22Rv1 (cell line): ENCODE measurements at regions not wholly inside any gene's neighbourhood (a gene's known extent, or its start where the extent isn't known, plus 50 kb on each side); places are given as distances from the start of the nearest gene placed in this dataset.

Experiments
- H3K27ac ChIP-seq: fragments of 450-650 bp; 2 replicates; pipeline ENCODE4 v1.5.1; 2017
- CTCF ChIP-seq: fragments of 450-650 bp; IDR thresholded peaks from 2 replicates; pipeline ENCODE4 v1.5.1; 2017; ENCODE audit warnings: mild to moderate bottlenecking
- ZFX ChIP-seq: fragments of 450-650 bp; IDR thresholded peaks from 2 replicates; pipeline ENCODE4 v1.6.1; 2017; ENCODE audit warnings: antibody characterized with exemption, borderline replicate concordance

DNA sequence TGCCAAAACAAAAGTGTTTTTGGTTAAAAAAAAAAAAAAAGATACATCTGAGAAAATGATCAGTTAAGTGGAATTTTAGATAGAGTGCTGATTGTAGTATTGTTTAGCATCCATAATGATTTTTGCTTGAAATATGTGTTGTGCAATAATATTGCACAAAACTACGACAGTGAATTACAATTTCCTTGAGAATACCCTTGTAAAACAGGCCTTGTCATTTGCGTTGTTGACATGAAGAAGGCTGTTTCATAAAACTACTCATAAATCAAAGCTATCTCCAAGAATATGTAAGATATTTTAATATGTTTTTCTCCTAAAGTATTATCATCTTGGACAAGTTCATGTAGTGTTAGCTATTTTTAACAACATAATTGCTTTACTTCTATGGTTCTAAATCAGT, 1077.0 kb downstream of the LRFN5 start:
- no peak overlapping the region for H3K27ac ChIP-seq
- TF ChIP-seq ZFX, result no peak
- no peak for TF ChIP-seq CTCF

- TF ChIP-seq CTCF (no peak), ZFX (no peak)
- no peak overlapping the region for H3K27ac ChIP-seq
Observed at GRCh38 chr14:42676636-42677035, 1070.0 kb downstream of the LRFN5 start.

DNA sequence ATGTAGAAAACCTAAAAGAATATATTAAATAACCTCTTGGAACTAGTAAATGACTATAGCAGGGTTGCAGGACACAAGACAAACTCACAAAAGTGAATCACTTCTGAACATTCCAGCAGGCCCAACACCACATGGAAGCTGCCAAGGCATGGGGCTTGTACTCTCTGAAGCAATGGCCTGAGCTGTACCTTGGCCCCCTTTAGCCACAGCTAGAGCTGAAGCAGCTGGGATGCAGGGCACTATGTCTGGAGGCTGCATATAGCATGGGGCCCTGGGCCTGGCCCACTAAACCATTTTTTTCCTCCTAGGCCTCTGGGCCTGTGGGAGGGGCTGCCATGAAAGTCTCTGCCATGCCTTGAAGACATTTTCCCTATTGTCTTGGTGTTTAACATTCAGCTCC, 1067.3 kb downstream of the LRFN5 start:
- TF ChIP-seq CTCF (no peak), ZFX (no peak)
- no peak overlapping the region for H3K27ac ChIP-seq

- no peak overlapping the region for H3K27ac ChIP-seq
- no peak for TF ChIP-seq ZFX
Observed at GRCh38 chr14:42671636-42672035, 1065.0 kb downstream of the LRFN5 start.

- no peak for TF ChIP-seq CTCF
- no peak for TF ChIP-seq ZFX
- H3K27ac ChIP-seq, result no peak overlapping the region
Observed at GRCh38 chr14:42665083-42665482, 1058.4 kb downstream of the LRFN5 start.

- H3K27ac ChIP-seq, result no peak overlapping the region
Observed at GRCh38 chr14:42664190-42664589, 1057.5 kb downstream of the LRFN5 start.

GRCh38 chr14:42654707-42655106, 1048.0 kb downstream of the LRFN5 start:
- no peak overlapping the region for H3K27ac ChIP-seq
- no peak for TF ChIP-seq CTCF
- no peak for TF ChIP-seq ZFX

More at GRCh38 chr14:42664190-42664589, 1057.5 kb downstream of the LRFN5 start:
- TF ChIP-seq CTCF (no peak), ZFX (no peak)

- no peak for TF ChIP-seq CTCF
- no peak for TF ChIP-seq ZFX
Observed at GRCh38 chr14:42642787-42643186, 1036.1 kb downstream of the LRFN5 start.

More at GRCh38 chr14:42642787-42643186, 1036.1 kb downstream of the LRFN5 start:
- H3K27ac ChIP-seq, result no peak overlapping the region
